ENCODE measurements at regions not wholly inside any gene's neighbourhood (a gene's known extent, or its start where the extent isn't known, plus 50 kb on each side); places are given as distances from the start of the nearest gene placed in this dataset.

GRCh38 chr2:235265348-235265965, 228.4 kb upstream of the AGAP1 start:
- DNase-seq = peak; percentile 30

GRCh38 chr2:235267251-235267650, 226.6 kb upstream of the AGAP1 start:
- no peak for DNase-seq

- no peak for DNase-seq
Observed at GRCh38 chr2:235268535-235268934, 225.3 kb upstream of the AGAP1 start.

- no peak for DNase-seq
Observed at GRCh38 chr2:235270291-235270690, 223.6 kb upstream of the AGAP1 start.

- DNase-seq = no peak
Observed at GRCh38 chr2:235270956-235271355, 222.9 kb upstream of the AGAP1 start.

- DNase-seq = no peak
Observed at GRCh38 chr2:235271936-235272335, 221.9 kb upstream of the AGAP1 start.

GRCh38 chr2:235274023-235274422, 219.8 kb upstream of the AGAP1 start:
- DNase-seq = no peak

- DNase-seq = no peak
Observed at GRCh38 chr2:235277485-235277884, 216.4 kb upstream of the AGAP1 start.

GRCh38 chr2:235278771-235279355, 215.0 kb upstream of the AGAP1 start:
- no peak for DNase-seq

GRCh38 chr2:235279965-235280364, 213.9 kb upstream of the AGAP1 start:
- no peak for DNase-seq

GRCh38 chr2:235283246-235283645, 210.6 kb upstream of the AGAP1 start:
- no peak for DNase-seq

GRCh38 chr2:235286622-235287374, 207.0 kb upstream of the AGAP1 start:
- no peak for DNase-seq

GRCh38 chr2:235287375-235287733, 206.5 kb upstream of the AGAP1 start:
- DNase-seq = no peak

- DNase-seq = no peak
Observed at GRCh38 chr2:235291461-235291860, 202.4 kb upstream of the AGAP1 start.

GRCh38 chr2:235293061-235293460, 200.8 kb upstream of the AGAP1 start:
- DNase-seq = no peak

- no peak for DNase-seq
Observed at GRCh38 chr2:235295831-235296230, 198.0 kb upstream of the AGAP1 start.

GRCh38 chr2:235300368-235301201, 193.3 kb upstream of the AGAP1 start:
- peak; percentile 36 for DNase-seq

- no peak for DNase-seq
Observed at GRCh38 chr2:235301202-235302076, 192.4 kb upstream of the AGAP1 start.

GRCh38 chr2:235302263-235302662, 191.6 kb upstream of the AGAP1 start:
- DNase-seq = no peak

- DNase-seq = no peak
Observed at GRCh38 chr2:235303499-235304291, 190.1 kb upstream of the AGAP1 start.

GRCh38 chr2:235305678-235306077, 188.2 kb upstream of the AGAP1 start:
- no peak for DNase-seq

- DNase-seq = no peak
Observed at GRCh38 chr2:235311044-235311443, 182.8 kb upstream of the AGAP1 start.

All from right hindlimb (tissue), 1 donor.